ENCODE measurements at regions not wholly inside any gene's neighbourhood (a gene's known extent, or its start where the extent isn't known, plus 50 kb on each side); places are given as distances from the start of the nearest gene placed in this dataset.
"Not testable (repeated sequence)": the region's sequence is repeated elsewhere in the genome, so short reads cannot be mapped to it uniquely, and the experiment has no call there.

GRCh38 chr16:23013484-23013883 is 135.8 kb downstream of the USP31 start:
- no peaks in the 10 kb centered on the region for H3K9me3 ChIP-seq (replicated peaks in 1 of 11)
- H4K20me1 ChIP-seq = no peaks in the 10 kb centered on the region
- no peak for TF ChIP-seq Cebpa-rat (IDR thresholded peaks at IDR 0.05)
- H3K27ac ChIP-seq = no peak overlapping the region
- no peaks in the 10 kb centered on the region for H3K27me3 ChIP-seq
- H3K4me3 ChIP-seq = no peak overlapping the region
- no peak overlapping the region for H3K9ac ChIP-seq
- H3K36me3 ChIP-seq = no peaks in the 10 kb centered on the region
- peaks cover 8 to 15% (median 10%) of the 10 kb centered on the region in 10 experiments; a peak in 15 of 20 replicates for H3K4me1 ChIP-seq
- H3K4me2 ChIP-seq = no peak overlapping the region

- H3K4me3 ChIP-seq = no peak overlapping the region
- no peak overlapping the region for H3K4me2 ChIP-seq
- no peaks in the 10 kb centered on the region for H4K20me1 ChIP-seq
- peaks cover 0 to 16% (median 0%) of the 10 kb centered on the region in 10 experiments; a peak in 4 of 20 replicates for H3K4me1 ChIP-seq
- H3K36me3 ChIP-seq = no peaks in the 10 kb centered on the region
- no peak for TF ChIP-seq Cebpa-rat (IDR thresholded peaks at IDR 0.05)
- H3K27ac ChIP-seq = no peak overlapping the region
- no peak overlapping the region for H3K9ac ChIP-seq
- no peaks in the 10 kb centered on the region; a peak in 1 of 22 replicates for H3K9me3 ChIP-seq (replicated peaks in 1 of 11)
- H3K27me3 ChIP-seq = no peaks in the 10 kb centered on the region
Measured at GRCh38 chr16:23009075-23009474, 140.2 kb downstream of the USP31 start.

- Histone ChIP-seq H3K4me2 (no peak overlapping the region), H3K9me3 (replicated peaks in 1 of 11) (no peaks in the 10 kb centered on the region; a peak in 1 of 22 replicates), H3K27ac (no peak overlapping the region), H3K36me3 (no peaks in the 10 kb centered on the region), H4K20me1 (no peaks in the 10 kb centered on the region), H3K4me1 (peaks cover 0 to 16% (median 0%) of the 10 kb centered on the region in 10 experiments; a peak in 4 of 20 replicates), H3K4me3 (no peak overlapping the region), H3K9ac (no peak overlapping the region), H3K27me3 (no peaks in the 10 kb centered on the region)
- TF ChIP-seq Cebpa-rat (IDR thresholded peaks at IDR 0.05) = no peak
Measured at GRCh38 chr16:23008041-23008440, 141.2 kb downstream of the USP31 start.

GRCh38 chr16:23006380-23006779 is 142.9 kb downstream of the USP31 start:
- Histone ChIP-seq H3K4me3 (no peak overlapping the region), H4K20me1 (no peaks in the 10 kb centered on the region), H3K36me3 (no peaks in the 10 kb centered on the region), H3K9me3 (replicated peaks in 1 of 11) (no peaks in the 10 kb centered on the region; a peak in 1 of 22 replicates), H3K4me2 (peak overlapping the region in 2 of 11 experiments; percentile 49 to 58; a peak in 4 of 22 replicates), H3K27ac (no peak overlapping the region; a peak in 1 of 22 replicates), H3K9ac (no peak overlapping the region), H3K27me3 (no peaks in the 10 kb centered on the region), H3K4me1 (peaks cover 0 to 16% (median 0%) of the 10 kb centered on the region in 10 experiments; a peak in 4 of 20 replicates)
- peak in 4 of 11 experiments; percentile 14 to 44 (median 30); a peak in 2 of 22 replicates for TF ChIP-seq Cebpa-rat (IDR thresholded peaks at IDR 0.05)

- Histone ChIP-seq H3K9me3 (replicated peaks in 1 of 11) (no peaks in the 10 kb centered on the region; a peak in 1 of 22 replicates), H3K27ac (no peak overlapping the region), H3K4me2 (peak overlapping the region in 2 of 11 experiments; percentile 49 to 58; a peak in 4 of 22 replicates), H4K20me1 (no peaks in the 10 kb centered on the region), H3K4me3 (no peak overlapping the region), H3K36me3 (no peaks in the 10 kb centered on the region), H3K4me1 (peaks cover 0 to 16% (median 0%) of the 10 kb centered on the region in 10 experiments; a peak in 4 of 20 replicates), H3K9ac (no peak overlapping the region), H3K27me3 (no peaks in the 10 kb centered on the region)
- TF ChIP-seq Cebpa-rat (IDR thresholded peaks at IDR 0.05) = no peak
Measured at GRCh38 chr16:23005951-23006350, 143.3 kb downstream of the USP31 start.

GRCh38 chr16:22989598-22989997 is 159.7 kb downstream of the USP31 start:
- Histone ChIP-seq H3K4me1 (peaks cover 0 to 6% (median 0%) of the 10 kb centered on the region in 10 experiments; a peak in 3 of 20 replicates), H4K20me1 (no peaks in the 10 kb centered on the region), H3K4me2 (no peak overlapping the region), H3K27me3 (no peaks in the 10 kb centered on the region), H3K4me3 (no peak overlapping the region), H3K9me3 (replicated peaks in 1 of 11) (peaks cover 12 to 23% (median 18%) of the 10 kb centered on the region in 11 experiments), H3K27ac (no peak overlapping the region), H3K9ac (no peak overlapping the region), H3K36me3 (no peaks in the 10 kb centered on the region)
- no peak for TF ChIP-seq Cebpa-rat (IDR thresholded peaks at IDR 0.05)

GRCh38 chr16:22983614-22984013 is 165.6 kb downstream of the USP31 start:
- H3K9me3 ChIP-seq (replicated peaks in 1 of 11) = peaks cover 35 to 51% (median 41%) of the 10 kb centered on the region in 11 experiments
- no peaks in the 10 kb centered on the region for H4K20me1 ChIP-seq
- no peak for TF ChIP-seq Cebpa-rat (IDR thresholded peaks at IDR 0.05)
- H3K9ac ChIP-seq = no peak overlapping the region
- H3K4me3 ChIP-seq = no peak overlapping the region
- no peaks in the 10 kb centered on the region for H3K36me3 ChIP-seq
- H3K27me3 ChIP-seq = no peaks in the 10 kb centered on the region
- H3K4me2 ChIP-seq = no peak overlapping the region
- H3K27ac ChIP-seq = no peak overlapping the region
- no peaks in the 10 kb centered on the region for H3K4me1 ChIP-seq

- H3K4me1 ChIP-seq, H3K9ac ChIP-seq, H3K36me3 ChIP-seq, H4K20me1 ChIP-seq, H3K27ac ChIP-seq, H3K4me2 ChIP-seq, H3K27me3 ChIP-seq, H3K4me3 ChIP-seq: not testable (repeated sequence)
- peaks cover 31 to 40% (median 33%) of the 10 kb centered on the region in 11 experiments for H3K9me3 ChIP-seq (replicated peaks in 1 of 11)
Measured at GRCh38 chr16:22980514-22980913, 166.6 kb downstream of the HS3ST2 start.

- no peaks in the 10 kb centered on the region for H3K4me1 ChIP-seq
- TF ChIP-seq Cebpa-rat (IDR thresholded peaks at IDR 0.05) = no peak
- no peak overlapping the region for H3K4me2 ChIP-seq
- H3K27ac ChIP-seq = no peak overlapping the region
- no peaks in the 10 kb centered on the region for H3K27me3 ChIP-seq
- no peaks in the 10 kb centered on the region for H4K20me1 ChIP-seq
- no peaks in the 10 kb centered on the region for H3K36me3 ChIP-seq
- H3K4me3 ChIP-seq = no peak overlapping the region
- peaks cover 16 to 26% (median 18%) of the 10 kb centered on the region in 11 experiments for H3K9me3 ChIP-seq (replicated peaks in 1 of 11)
- H3K9ac ChIP-seq = no peak overlapping the region
Measured at GRCh38 chr16:22979038-22979437, 165.1 kb downstream of the HS3ST2 start.

GRCh38 chr16:22977294-22977697 is 163.3 kb downstream of the HS3ST2 start:
- peaks cover under 1 to 9% (median under 1%) of the 10 kb centered on the region in 11 experiments; a peak in 15 of 22 replicates for H3K9me3 ChIP-seq (replicated peaks in 1 of 11)
- no peak overlapping the region for H3K9ac ChIP-seq
- H3K36me3 ChIP-seq = no peaks in the 10 kb centered on the region
- no peaks in the 10 kb centered on the region for H3K4me1 ChIP-seq
- no peak overlapping the region for H3K27ac ChIP-seq
- no peaks in the 10 kb centered on the region for H4K20me1 ChIP-seq
- no peak overlapping the region for H3K4me3 ChIP-seq
- no peak overlapping the region for H3K4me2 ChIP-seq
- no peak for TF ChIP-seq Cebpa-rat (IDR thresholded peaks at IDR 0.05)
- no peaks in the 10 kb centered on the region for H3K27me3 ChIP-seq

All from BLaER1 treated with 17β-estradiol and CSF1 and Interleukin-3, amounts not matched to agents 10 nM and 100 nM (cell line).